Astrocyte of the spinal cord (primary cell): ENCODE measurements at regions not wholly inside any gene's neighbourhood (a gene's known extent, or its start where the extent isn't known, plus 50 kb on each side); places are given as distances from the start of the nearest gene placed in this dataset.

Source experiments
- DNase-seq: peaks from one replicate; pipeline ENCODE4 v3.0.0; 2011; ENCODE audit warnings: low read depth, low spot score
- H3K4me3 ChIP-seq: 2 replicates; pipeline ENCODE4 v1.5.1; 2011; ENCODE audit warnings: low read depth, mild to moderate bottlenecking, low read length, moderate library complexity
- CTCF ChIP-seq: IDR thresholded peaks from 2 replicates; pipeline ENCODE4 v1.5.1; 2012; ENCODE audit warnings: low read depth, mild to moderate bottlenecking, low read length, inconsistent platforms
- in situ Hi-C: cut with HindIII; loops from 2 replicates; pipeline ENCODE4 v1.10.0; 2017; ENCODE audit warnings: low sequenced_read_pairs

DNA sequence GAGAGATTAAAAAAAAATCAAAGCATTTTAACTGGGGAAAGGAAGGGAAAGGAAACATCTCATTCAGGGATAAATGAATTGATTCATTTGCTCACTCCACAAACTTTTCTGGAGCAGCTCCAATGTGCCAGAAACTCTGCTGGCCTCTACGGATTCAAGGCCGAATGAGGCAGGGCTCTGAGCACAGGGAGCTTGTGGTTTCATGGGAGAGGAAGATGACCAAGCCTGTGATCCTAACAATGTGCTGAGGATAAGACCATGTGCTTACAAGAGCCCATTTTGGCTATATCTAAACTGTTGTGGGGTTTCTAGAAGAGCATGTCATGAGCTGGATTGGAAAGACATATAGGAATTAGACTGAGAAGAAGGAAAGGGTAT, 137.5 kb downstream of the ZNF674 start:
- no peak for TF ChIP-seq CTCF
- in situ Hi-C loops: no loop called here

DNA sequence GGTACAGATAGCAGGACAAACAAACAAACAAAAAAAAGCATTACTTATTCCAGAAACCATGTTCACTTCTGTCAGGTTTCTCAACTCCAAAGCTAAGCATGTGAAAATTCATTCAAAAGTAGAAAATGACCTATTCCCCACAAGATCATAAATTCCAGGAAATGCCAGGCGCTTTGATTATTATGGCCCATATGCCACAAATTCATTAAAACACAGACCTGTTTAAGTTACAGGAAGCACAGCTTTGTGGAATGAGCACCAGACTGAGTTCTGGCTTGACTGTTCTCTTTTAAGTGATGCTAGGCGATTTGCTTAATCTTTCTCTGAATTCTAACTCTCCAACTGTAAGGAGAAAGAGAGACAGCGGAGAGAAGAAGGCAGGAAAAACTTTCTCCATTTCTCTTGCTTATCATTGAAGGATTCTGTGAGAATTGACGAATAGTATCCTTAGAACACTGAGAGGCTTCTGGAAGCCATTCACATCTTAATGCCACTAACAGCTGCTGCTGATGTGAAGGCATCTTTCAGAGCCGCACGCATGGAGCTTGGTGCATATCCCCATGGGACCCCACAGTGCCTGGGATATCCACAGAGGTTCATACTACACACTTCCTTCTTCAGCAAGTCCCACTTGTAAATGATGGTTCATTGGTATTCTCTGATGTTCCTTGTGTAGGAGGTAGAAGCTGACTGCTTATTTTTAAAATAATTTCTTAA, 138.0 kb downstream of the ZNF674 start:
- DNase-seq: no peak
- in situ Hi-C loops: no loop called here
- TF ChIP-seq CTCF: no peak
- no peak overlapping the region for H3K4me3 ChIP-seq

More for the DNA sequence above, 137.5 kb downstream of the ZNF674 start:
- no peak overlapping the region for H3K4me3 ChIP-seq
- DNase-seq: peak; percentile 16

GRCh38 chrX:46404774-46405173, 140.4 kb downstream of the ZNF674 start:
- no peak for DNase-seq
- in situ Hi-C loops: no loop called here
- no peak overlapping the region for H3K4me3 ChIP-seq
- TF ChIP-seq CTCF: no peak

- no peak for DNase-seq
- no peak overlapping the region for H3K4me3 ChIP-seq
- in situ Hi-C loops: no loop called here
- TF ChIP-seq CTCF: no peak
Measured at GRCh38 chrX:46400530-46401443, 144.4 kb downstream of the ZNF674 start.

- H3K4me3 ChIP-seq: no peak overlapping the region
- no peak for TF ChIP-seq CTCF
- no peak for DNase-seq
- in situ Hi-C loops: no loop called here
Measured at GRCh38 chrX:46398874-46399273, 146.3 kb downstream of the ZNF674 start.

DNA sequence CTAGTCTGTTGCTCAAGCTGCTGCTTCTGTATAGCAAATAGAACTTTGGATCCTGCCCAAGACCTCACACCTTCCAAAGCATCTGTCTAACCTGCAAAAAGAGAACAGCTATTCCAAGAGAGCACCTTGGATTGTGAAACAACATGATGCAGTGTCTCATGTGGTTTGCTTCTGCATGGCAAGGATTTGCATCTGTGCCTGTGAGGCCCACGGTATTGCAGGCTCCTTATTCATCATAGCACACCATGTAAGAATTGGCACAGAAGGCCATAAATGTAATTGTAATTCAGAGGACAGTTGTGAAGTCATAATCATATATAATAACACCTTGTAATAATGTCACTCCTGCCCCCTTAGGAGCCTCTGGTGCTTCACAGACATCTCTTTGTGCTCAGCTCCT, 147.1 kb downstream of the ZNF674 start:
- in situ Hi-C loops: no loop called here
- no peak for DNase-seq
- no peak for TF ChIP-seq CTCF
- no peak overlapping the region for H3K4me3 ChIP-seq
